GM13976 (cell line): ENCODE measurements at regions not wholly inside any gene's neighbourhood (a gene's known extent, or its start where the extent isn't known, plus 50 kb on each side); places are given as distances from the start of the nearest gene placed in this dataset.

Source experiments
- DNase-seq: peaks from one replicate; pipeline ENCODE4 v3.0.0; 2012; ENCODE audit warnings: low spot score
- CTCF ChIP-seq: IDR thresholded peaks from 2 replicates; pipeline ENCODE4 v1.5.1; 2012; ENCODE audit warnings: borderline replicate concordance, mild to moderate bottlenecking; ENCODE audit not compliant: insufficient read depth; ENCODE audit errors: extremely low read depth, missing control alignments, control extremely low read depth
- in situ Hi-C: fragments of 300-500 bp; cut with MboI; formaldehyde crosslinking; loops from one replicate; pipeline ENCODE4 v1.12.0; 2022; ENCODE audit warnings: low sequenced_read_pairs, mixed read lengths, inconsistent platforms; ENCODE audit not compliant: unreplicated experiment

GRCh38 chr2:241957276-241957675 lies 87.7 kb downstream of the RTP5 start:
- in situ Hi-C loops, result no loop called here
- no peak for TF ChIP-seq CTCF
- DNase-seq, result no peak

- no peak for TF ChIP-seq CTCF
- no peak for DNase-seq
- in situ Hi-C loops, result no loop called here
Observed at GRCh38 chr2:241958818-241959545, 89.5 kb downstream of the RTP5 start.

- in situ Hi-C loops, result no loop called here
- DNase-seq, result no peak
- TF ChIP-seq CTCF, result no peak
Observed at GRCh38 chr2:241959751-241960269, 90.3 kb downstream of the RTP5 start.

GRCh38 chr2:241961454-241961853 lies 91.9 kb downstream of the RTP5 start:
- in situ Hi-C loops, result no loop called here
- DNase-seq, result no peak
- TF ChIP-seq CTCF, result no peak

- no peak for TF ChIP-seq CTCF
Observed at GRCh38 chr2:241964133-241964532, 94.6 kb downstream of the RTP5 start.

GRCh38 chr2:241965931-241966412 lies 96.4 kb downstream of the RTP5 start:
- peak; percentile 74 for DNase-seq
- in situ Hi-C loops, result no loop called here
- TF ChIP-seq CTCF, result no peak

More at GRCh38 chr2:241964133-241964532, 94.6 kb downstream of the RTP5 start:
- DNase-seq, result no peak
- in situ Hi-C loops, result no loop called here
